GM18511 (cell line): ENCODE measurements at regions not wholly inside any gene's neighbourhood (a gene's known extent, or its start where the extent isn't known, plus 50 kb on each side); places are given as distances from the start of the nearest gene placed in this dataset.
"Not testable (repeated sequence)": the region's sequence is repeated elsewhere in the genome, so short reads cannot be mapped to it uniquely, and the experiment has no call there.

Experiments
- ATAC-seq: cut with Tn5 transposase; IDR thresholded peaks from one replicate; pipeline ENCODE4 v1.9.1; 2021; ENCODE audit warnings: mild to moderate bottlenecking, moderate library complexity; ENCODE audit not compliant: unreplicated experiment

DNA sequence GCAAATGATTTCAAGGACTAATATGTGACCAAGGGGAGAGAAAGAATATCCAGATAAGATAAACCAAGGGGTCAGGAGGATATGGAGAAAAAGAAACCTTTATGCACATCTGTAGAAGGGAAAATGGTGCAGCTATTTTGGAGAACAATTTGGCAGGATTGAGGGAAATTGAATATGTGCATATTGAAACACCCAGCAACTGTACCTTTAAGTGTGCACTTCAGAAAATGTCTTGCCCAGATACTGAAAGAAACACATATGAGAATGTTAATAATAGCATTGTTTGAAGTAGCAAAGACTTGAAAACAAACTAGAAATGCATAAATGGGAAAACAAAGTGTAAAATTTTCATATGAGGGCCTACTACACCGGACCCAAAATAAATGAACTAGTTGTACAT lies 599.6 kb downstream of the PSAT1 start:
- no peak for ATAC-seq

- ATAC-seq, result no peak
Measured at GRCh38 chr9:78898234-78898633, 601.3 kb downstream of the PSAT1 start.

GRCh38 chr9:78899006-78899405 lies 602.1 kb downstream of the PSAT1 start:
- ATAC-seq, result no peak

GRCh38 chr9:78900500-78900899 lies 603.6 kb downstream of the PSAT1 start:
- no peak for ATAC-seq

- no peak for ATAC-seq
Measured at GRCh38 chr9:78902051-78902450, 605.1 kb downstream of the PSAT1 start.

- no peak for ATAC-seq
Measured at GRCh38 chr9:78903581-78903980, 606.7 kb downstream of the PSAT1 start.

GRCh38 chr9:78904686-78905085 lies 607.8 kb downstream of the PSAT1 start:
- no peak for ATAC-seq

GRCh38 chr9:78905387-78905786 lies 608.5 kb downstream of the PSAT1 start:
- no peak for ATAC-seq

DNA sequence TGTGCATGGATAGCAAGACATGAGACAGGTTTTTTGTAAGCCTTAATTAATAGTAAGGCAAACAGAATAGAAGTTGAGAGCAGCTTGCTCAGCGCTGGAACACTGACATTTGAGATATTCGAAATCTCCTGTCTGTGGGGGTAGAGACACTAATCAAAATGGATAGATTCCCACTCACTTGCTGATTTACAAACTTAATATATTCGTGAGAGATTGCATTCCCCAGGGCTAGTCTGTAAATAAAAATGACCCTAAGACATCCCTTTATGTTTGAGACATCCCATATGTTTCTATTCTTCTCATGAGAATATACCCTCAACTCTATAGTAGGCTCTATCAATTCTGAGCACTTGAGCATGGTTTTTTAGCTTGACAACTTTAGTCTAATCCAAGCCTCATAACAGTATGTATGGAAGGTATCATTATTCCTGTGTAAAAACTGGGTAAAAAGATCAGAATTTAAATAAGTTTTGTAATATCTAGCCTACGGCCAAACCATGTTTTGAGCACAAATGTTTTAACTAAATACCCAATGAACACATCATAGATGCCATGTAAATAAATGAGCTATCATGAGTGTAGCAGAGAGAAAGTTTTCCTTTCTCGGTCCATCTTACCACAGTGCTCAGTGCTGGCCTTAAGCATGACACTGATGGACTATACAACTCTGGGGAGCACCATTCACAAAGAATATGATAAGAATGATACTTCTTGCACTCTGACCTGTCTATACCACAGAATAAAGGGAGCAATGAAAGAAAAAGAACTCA lies 609.2 kb downstream of the PSAT1 start:
- ATAC-seq, result no peak

- no peak for ATAC-seq
Measured at GRCh38 chr9:78909566-78909965, 612.6 kb downstream of the PSAT1 start.

- not testable (repeated sequence) for ATAC-seq
Measured at GRCh38 chr9:78916884-78917283, 620.0 kb downstream of the PSAT1 start.

- ATAC-seq, result no peak
Measured at GRCh38 chr9:78918976-78919375, 622.1 kb downstream of the PSAT1 start.

GRCh38 chr9:78919701-78920100 lies 622.8 kb downstream of the PSAT1 start:
- no peak for ATAC-seq

- no peak for ATAC-seq
Measured at GRCh38 chr9:78921341-78921740, 624.4 kb downstream of the PSAT1 start.

GRCh38 chr9:78923966-78924659 lies 627.2 kb downstream of the PSAT1 start:
- no peak for ATAC-seq

GRCh38 chr9:78927099-78927940 lies 630.4 kb downstream of the PSAT1 start:
- ATAC-seq, result no peak

DNA sequence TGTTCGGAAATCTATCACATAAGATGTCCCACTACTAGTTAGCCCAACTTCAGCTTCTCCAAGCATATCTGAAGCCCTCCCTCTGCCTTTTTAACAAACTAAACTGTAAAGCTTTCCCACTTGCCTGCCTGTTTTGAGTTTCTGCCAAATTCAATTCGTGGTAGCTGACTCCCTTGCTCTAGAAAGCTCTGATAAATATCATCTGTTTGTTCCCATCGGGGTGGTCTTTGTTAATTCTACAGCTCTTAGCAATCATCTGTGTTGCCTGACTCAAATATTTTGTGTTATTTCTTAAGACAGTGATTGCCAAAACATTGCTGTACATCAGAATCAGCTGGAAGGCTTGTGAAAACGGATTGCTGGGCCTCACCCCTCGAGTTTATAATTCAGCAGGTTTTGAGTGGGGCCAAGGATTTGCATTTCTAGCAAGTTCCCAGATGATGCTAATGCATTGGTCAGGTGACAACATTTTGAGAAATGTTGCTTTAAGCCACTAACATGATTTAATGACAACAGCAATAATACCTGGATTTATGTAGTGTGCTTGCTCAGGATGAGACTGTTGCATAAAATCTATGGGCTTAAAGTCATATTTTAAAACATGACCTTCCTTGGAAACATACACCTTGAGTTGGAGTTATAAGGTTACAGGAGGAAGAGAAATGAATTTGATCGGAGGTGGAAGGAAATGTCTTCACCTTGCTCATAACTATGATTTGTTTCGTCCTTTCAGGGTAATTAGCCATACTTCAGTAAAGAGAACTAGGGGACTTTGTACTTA lies 631.9 kb downstream of the PSAT1 start:
- no peak for ATAC-seq

DNA sequence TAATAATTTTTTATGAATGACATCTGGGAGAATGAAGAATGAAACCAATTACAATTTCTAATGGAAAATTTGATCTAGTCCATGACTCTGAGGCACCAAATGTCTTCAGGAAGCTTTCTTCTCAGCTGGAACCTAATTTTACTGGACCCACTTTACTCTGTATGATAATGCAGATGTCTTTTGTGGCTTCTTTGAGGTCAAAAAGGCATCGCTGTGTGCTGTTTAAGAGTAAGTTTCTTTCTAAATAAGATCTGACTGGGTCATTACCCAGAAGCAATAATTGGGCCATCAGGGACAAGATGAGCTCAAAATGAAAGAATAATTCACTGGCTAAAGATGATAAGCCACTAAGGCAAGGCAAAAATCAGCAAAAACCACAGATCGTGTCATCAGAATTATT lies 633.4 kb downstream of the PSAT1 start:
- ATAC-seq, result no peak

DNA sequence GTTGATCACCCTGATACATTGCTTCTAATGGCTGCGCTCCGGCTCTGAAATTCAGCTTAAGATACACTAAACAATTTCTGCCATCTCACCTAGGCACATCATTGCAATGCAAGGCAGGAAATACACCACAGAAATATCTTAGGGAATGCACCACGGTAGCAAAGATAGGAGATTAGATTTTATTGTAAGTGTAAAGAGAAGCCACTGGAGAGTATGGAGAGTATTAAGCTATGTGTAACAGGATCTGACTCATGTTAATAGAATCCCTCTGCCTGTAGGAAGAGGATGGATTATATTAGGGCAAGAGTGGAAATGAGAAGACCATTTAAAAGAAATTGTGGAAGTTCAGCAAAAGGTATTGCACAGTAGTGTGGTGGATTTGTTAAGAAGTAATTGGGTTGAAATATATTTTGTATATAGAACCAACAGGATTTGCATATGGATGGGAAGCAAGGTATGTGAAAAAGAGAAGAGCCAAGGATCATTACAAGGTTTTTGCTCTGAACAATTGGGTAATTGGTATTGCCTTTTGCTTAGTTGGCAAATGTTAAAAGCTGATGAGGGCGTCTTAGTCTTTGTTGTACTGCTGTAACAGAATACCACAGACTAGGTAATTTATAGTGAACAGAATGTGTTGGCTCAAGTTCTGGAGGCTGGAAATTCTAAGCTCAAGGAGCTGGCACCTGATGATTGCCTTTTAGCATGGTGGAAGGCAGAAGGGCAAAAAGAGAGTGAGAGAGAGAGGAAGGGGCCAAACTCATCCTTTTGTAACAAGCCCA lies 636.1 kb downstream of the PSAT1 start:
- no peak for ATAC-seq

GRCh38 chr9:78934880-78935279 lies 636.9 kb upstream of the TLE4 start:
- ATAC-seq, result no peak
